Posterior vena cava (tissue), 2 donors: ENCODE measurements at regions not wholly inside any gene's neighbourhood (a gene's known extent, or its start where the extent isn't known, plus 50 kb on each side); places are given as distances from the start of the nearest gene placed in this dataset.
"Not testable (repeated sequence)": the region's sequence is repeated elsewhere in the genome, so short reads cannot be mapped to it uniquely, and the experiment has no call there.

Experiments used
- DNase-seq: peaks from one replicate; pipeline ENCODE4 v3.0.0-alpha.2; 2020; ENCODE audit warnings: low spot score
- intact Hi-C, 2 donors: fragments of 100-400 bp; cut with DNase I; formaldehyde crosslinking; loops; one replicate each; pipeline versions ENCODE4 v1.14.1 to v1.14.2; 2022 to 2023
- donor health status: DM: yes; HTN: yes; CAD: no.
- donor health status: DM: yes; HTN: yes; CAD: no.

GRCh38 chr2:132068407-132068806 is 93.3 kb downstream of the ANKRD30BL start:
- peak; percentile 61 for DNase-seq

GRCh38 chr2:132065391-132065790 is 96.4 kb downstream of the ANKRD30BL start:
- intact Hi-C loops, DNase-seq: not testable (repeated sequence)

More at GRCh38 chr2:132068407-132068806, 93.3 kb downstream of the ANKRD30BL start:
- intact Hi-C loops = not testable (repeated sequence)

GRCh38 chr2:132039609-132040236 is 122.0 kb downstream of the ANKRD30BL start:
- not testable (repeated sequence) for DNase-seq

GRCh38 chr2:132038883-132039235 is 122.9 kb downstream of the ANKRD30BL start:
- intact Hi-C loops, DNase-seq: not testable (repeated sequence)

More at GRCh38 chr2:132039609-132040236, 122.0 kb downstream of the ANKRD30BL start:
- intact Hi-C loops = not testable (repeated sequence)

- intact Hi-C loops = no loop called here
- no peak for DNase-seq
Measured at GRCh38 chr2:132038179-132038882, 123.4 kb downstream of the ANKRD30BL start.

- intact Hi-C loops = no loop called here
- peak; percentile 60 for DNase-seq
Measured at GRCh38 chr2:132037527-132038178, 124.1 kb downstream of the ANKRD30BL start.

GRCh38 chr2:132034646-132035045 is 127.1 kb downstream of the ANKRD30BL start:
- intact Hi-C loops = no loop called here
- no peak for DNase-seq

GRCh38 chr2:132033949-132034348 is 127.8 kb downstream of the ANKRD30BL start:
- intact Hi-C loops = no loop called here
- no peak for DNase-seq

- DNase-seq = no peak
- intact Hi-C loops = no loop called here
Measured at GRCh38 chr2:132033365-132033764, 128.4 kb downstream of the ANKRD30BL start.

GRCh38 chr2:132012046-132012445 is 149.7 kb downstream of the ANKRD30BL start:
- DNase-seq, intact Hi-C loops: not testable (repeated sequence)

- peak; percentile 63 for DNase-seq
- intact Hi-C loops = no loop called here
Measured at GRCh38 chr2:132009874-132010521, 151.8 kb downstream of the ANKRD30BL start.

GRCh38 chr2:132009177-132009873 is 152.4 kb downstream of the ANKRD30BL start:
- intact Hi-C loops = no loop called here
- DNase-seq = no peak

GRCh38 chr2:131990751-131991150 is 171.0 kb downstream of the ANKRD30BL start:
- not testable (repeated sequence) for DNase-seq
- intact Hi-C loops = loop anchor here in 1 of 2 donors (10.0 kb wide), 1 partner anchor 516 kb away; the partner anchor contains the start of gene TUBA3D

- DNase-seq, intact Hi-C loops: not testable (repeated sequence)
Measured at GRCh38 chr2:131966671-131967070, 195.1 kb downstream of the ANKRD30BL start.

GRCh38 chr2:131966256-131966655 is 195.5 kb downstream of the ANKRD30BL start:
- intact Hi-C loops = no loop called here
- no peak for DNase-seq

GRCh38 chr2:131958019-131958609 is 203.6 kb downstream of the ANKRD30BL start:
- DNase-seq, intact Hi-C loops: not testable (repeated sequence)

- intact Hi-C loops, DNase-seq: not testable (repeated sequence)
Measured at GRCh38 chr2:131948641-131949040, 213.1 kb downstream of the ANKRD30BL start.

GRCh38 chr2:131923287-131923686 is 238.5 kb downstream of the ANKRD30BL start:
- intact Hi-C loops, DNase-seq: not testable (repeated sequence)

- intact Hi-C loops, DNase-seq: not testable (repeated sequence)
Measured at GRCh38 chr2:131922854-131923253, 238.9 kb downstream of the ANKRD30BL start.
